Lower lobe of right lung (tissue), 2 donors: ENCODE measurements at regions not wholly inside any gene's neighbourhood (a gene's known extent, or its start where the extent isn't known, plus 50 kb on each side); places are given as distances from the start of the nearest gene placed in this dataset.

Experiments used
- ATAC-seq, 2 donors: fragments of 200-7000 bp; cut with Tn5 transposase; one replicate each; pipeline ENCODE4 v1.9.1; 2020 to 2022; ENCODE audit warnings: mild to moderate bottlenecking in 2 of 2, moderate library complexity in 2 of 2
- DNase-seq: peaks from one replicate; pipeline ENCODE4 v3.0.0-alpha.2; 2020
- H3K27ac ChIP-seq: fragments of 200-600 bp; one replicate; pipeline ENCODE4 v1.8.0; 2022
- H3K27me3 ChIP-seq: fragments of 200-600 bp; one replicate; pipeline ENCODE4 v1.8.0; 2022; ENCODE audit warnings: low read depth
- H3K36me3 ChIP-seq: fragments of 200-600 bp; one replicate; pipeline ENCODE4 v1.8.0; 2022; ENCODE audit warnings: mild to moderate bottlenecking
- H3K4me1 ChIP-seq: fragments of 200-600 bp; one replicate; pipeline ENCODE4 v1.8.0; 2022
- H3K4me3 ChIP-seq: fragments of 200-600 bp; one replicate; pipeline ENCODE4 v1.8.0; 2022; ENCODE audit warnings: mild to moderate bottlenecking
- H3K9me3 ChIP-seq: fragments of 200-600 bp; one replicate; pipeline ENCODE4 v1.8.0; 2022
- CTCF ChIP-seq: fragments of 200-600 bp; IDR thresholded peaks from one replicate; pipeline ENCODE4 v1.8.0; 2022; ENCODE audit warnings: antibody characterized with exemption, mild to moderate bottlenecking
- intact Hi-C: fragments of 100-400 bp; cut with DNase I; formaldehyde crosslinking; loops from one replicate; pipeline ENCODE4 v1.11.0; 2022
- donor health status: DM: no; HTN: yes; CAD: no; lungs with severe emphysema.

- no peak overlapping the region for H3K27ac ChIP-seq
- intact Hi-C loops, result no loop called here
- no peak for ATAC-seq
- no peak for DNase-seq
- H3K4me3 ChIP-seq, result no peak overlapping the region
- H3K27me3 ChIP-seq, result no peaks in the 10 kb centered on the region
- H3K9me3 ChIP-seq, result no peaks in the 10 kb centered on the region
- no peaks in the 10 kb centered on the region for H3K4me1 ChIP-seq
- no peaks in the 10 kb centered on the region for H3K36me3 ChIP-seq
- no peak for TF ChIP-seq CTCF
These were observed 243.5 kb upstream of the MYT1L start for GRCh38 chr2:2574401-2575180.

- H3K9me3 ChIP-seq, result no peaks in the 10 kb centered on the region
- no peaks in the 10 kb centered on the region for H3K36me3 ChIP-seq
- no peaks in the 10 kb centered on the region for H3K4me1 ChIP-seq
- intact Hi-C loops, result no loop called here
- no peak for DNase-seq
- no peak for ATAC-seq
- no peak overlapping the region for H3K27ac ChIP-seq
- TF ChIP-seq CTCF, result no peak
- H3K27me3 ChIP-seq, result no peaks in the 10 kb centered on the region
- no peak overlapping the region for H3K4me3 ChIP-seq
These were observed 242.7 kb upstream of the MYT1L start for GRCh38 chr2:2573658-2574293.

GRCh38 chr2:2573205-2573604 lies 242.1 kb upstream of the MYT1L start:
- intact Hi-C loops, result no loop called here
- no peaks in the 10 kb centered on the region for H3K36me3 ChIP-seq
- no peaks in the 10 kb centered on the region for H3K9me3 ChIP-seq
- no peaks in the 10 kb centered on the region for H3K4me1 ChIP-seq
- H3K27ac ChIP-seq, result no peak overlapping the region
- no peak overlapping the region for H3K4me3 ChIP-seq
- H3K27me3 ChIP-seq, result no peaks in the 10 kb centered on the region
- ATAC-seq (no peak), DNase-seq (no peak)
- TF ChIP-seq CTCF, result no peak

GRCh38 chr2:2572393-2573204 lies 241.5 kb upstream of the MYT1L start:
- no peaks in the 10 kb centered on the region for H3K36me3 ChIP-seq
- no peak for DNase-seq
- no peak for ATAC-seq
- H3K27ac ChIP-seq, result no peak overlapping the region
- no peaks in the 10 kb centered on the region for H3K27me3 ChIP-seq
- no peak for TF ChIP-seq CTCF
- H3K9me3 ChIP-seq, result no peaks in the 10 kb centered on the region
- H3K4me3 ChIP-seq, result no peak overlapping the region
- intact Hi-C loops, result no loop called here
- no peaks in the 10 kb centered on the region for H3K4me1 ChIP-seq

GRCh38 chr2:2571301-2572150 lies 240.5 kb upstream of the MYT1L start:
- Histone ChIP-seq H3K4me3 (no peak overlapping the region), H3K27ac (no peak overlapping the region)
- no peak for DNase-seq

More at GRCh38 chr2:2571301-2572150, 240.5 kb upstream of the MYT1L start:
- Histone ChIP-seq H3K9me3 (no peaks in the 10 kb centered on the region), H3K36me3 (no peaks in the 10 kb centered on the region), H3K27me3 (no peaks in the 10 kb centered on the region), H3K4me1 (no peaks in the 10 kb centered on the region)
- no peak for ATAC-seq
- intact Hi-C loops, result no loop called here
- no peak for TF ChIP-seq CTCF
